ENCODE measurements at regions not wholly inside any gene's neighbourhood (a gene's known extent, or its start where the extent isn't known, plus 50 kb on each side); places are given as distances from the start of the nearest gene placed in this dataset.

GRCh38 chr18:77607087-77607486, 357.4 kb downstream of the GALR1 start:
- TF ChIP-seq CTBP1 (IDR thresholded peaks at IDR 0.05; ENCODE audit: borderline replicate concordance) (no peak), ARNT (IDR thresholded peaks at IDR 0.05) (no peak), BHLHE40 (IDR thresholded peaks at IDR 0.05; ENCODE audit: borderline replicate concordance) (no peak), PKNOX1 (IDR thresholded peaks at IDR 0.05) (no peak), TARDBP (IDR thresholded peaks at IDR 0.05) (no peak), FOXM1 (IDR thresholded peaks at IDR 0.05; ENCODE audit: borderline replicate concordance) (no peak), ELF4 (IDR thresholded peaks at IDR 0.05) (no peak), NFRKB (IDR thresholded peaks at IDR 0.05) (no peak), HDGF (IDR thresholded peaks at IDR 0.05; ENCODE audit: borderline replicate concordance) (no peak)
- ChIA-PET CTCF (no interaction called here), POLR2A (no interaction called here)
- no peak for DNase-seq (ENCODE audit: extremely low spot score)

GRCh38 chr18:77608807-77609206, 359.2 kb downstream of the GALR1 start:
- CTCF ChIA-PET: no interaction called here
- no peak for DNase-seq (ENCODE audit: extremely low spot score)
- POLR2A ChIA-PET: no interaction called here
- TF ChIP-seq TARDBP (IDR thresholded peaks at IDR 0.05) (no peak), ZNF384 (IDR thresholded peaks at IDR 0.05) (no peak), ELF4 (IDR thresholded peaks at IDR 0.05) (no peak), ARNT (IDR thresholded peaks at IDR 0.05) (no peak), PKNOX1 (IDR thresholded peaks at IDR 0.05) (no peak), HDGF (IDR thresholded peaks at IDR 0.05; ENCODE audit: borderline replicate concordance) (no peak), SUZ12 (IDR thresholded peaks at IDR 0.05) (no peak), BHLHE40 (IDR thresholded peaks at IDR 0.05; ENCODE audit: borderline replicate concordance) (no peak)

- no peak for DNase-seq (ENCODE audit: extremely low spot score)
- ChIA-PET POLR2A (no interaction called here), CTCF (no interaction called here)
- TF ChIP-seq SUZ12 (IDR thresholded peaks at IDR 0.05): no peak
- TF ChIP-seq FOXK2 (IDR thresholded peaks at IDR 0.05): no peak
- no peak for TF ChIP-seq SP1 (IDR thresholded peaks at IDR 0.05)
- no peak for TF ChIP-seq NFRKB (IDR thresholded peaks at IDR 0.05)
- no peak for TF ChIP-seq PKNOX1 (IDR thresholded peaks at IDR 0.05)
- no peak for TF ChIP-seq FOXA1 (IDR thresholded peaks at IDR 0.05)
- TF ChIP-seq ARNT (IDR thresholded peaks at IDR 0.05): no peak
- no peak for TF ChIP-seq CTBP1 (IDR thresholded peaks at IDR 0.05; ENCODE audit: borderline replicate concordance)
- TF ChIP-seq BHLHE40 (IDR thresholded peaks at IDR 0.05; ENCODE audit: borderline replicate concordance): no peak
- no peak for TF ChIP-seq L3MBTL2 (conservative IDR thresholded peaks at IDR 0.05)
- no peak for TF ChIP-seq FOXM1 (IDR thresholded peaks at IDR 0.05; ENCODE audit: borderline replicate concordance)
- TF ChIP-seq ZNF384 (IDR thresholded peaks at IDR 0.05): no peak
- TF ChIP-seq TARDBP (IDR thresholded peaks at IDR 0.05): no peak
- TF ChIP-seq HDGF (IDR thresholded peaks at IDR 0.05; ENCODE audit: borderline replicate concordance): no peak
- TF ChIP-seq ELF4 (IDR thresholded peaks at IDR 0.05): no peak
- no peak for TF ChIP-seq LEF1 (IDR thresholded peaks at IDR 0.05; ENCODE audit: borderline replicate concordance)
These were observed 368.0 kb downstream of the GALR1 start for GRCh38 chr18:77617694-77618093.

GRCh38 chr18:77619525-77619924, 369.9 kb downstream of the GALR1 start:
- CTCF ChIA-PET: no interaction called here

GRCh38 chr18:77622009-77622692, 372.5 kb downstream of the GALR1 start:
- no peak for DNase-seq (ENCODE audit: extremely low spot score)
- TF ChIP-seq HDGF (IDR thresholded peaks at IDR 0.05; ENCODE audit: borderline replicate concordance): no peak
- no peak for TF ChIP-seq CTBP1 (IDR thresholded peaks at IDR 0.05; ENCODE audit: borderline replicate concordance)
- no peak for TF ChIP-seq FOXK2 (IDR thresholded peaks at IDR 0.05)
- TF ChIP-seq FOXA1 (IDR thresholded peaks at IDR 0.05): no peak
- POLR2A ChIA-PET: no interaction called here
- CTCF ChIA-PET: no interaction called here

More at GRCh38 chr18:77619525-77619924, 369.9 kb downstream of the GALR1 start:
- DNase-seq (ENCODE audit: extremely low spot score): no peak
- POLR2A ChIA-PET: no interaction called here
- TF ChIP-seq NFRKB (IDR thresholded peaks at IDR 0.05) (no peak), FOXK2 (IDR thresholded peaks at IDR 0.05) (no peak), TARDBP (IDR thresholded peaks at IDR 0.05) (no peak), BHLHE40 (IDR thresholded peaks at IDR 0.05; ENCODE audit: borderline replicate concordance) (no peak), ARNT (IDR thresholded peaks at IDR 0.05) (no peak), L3MBTL2 (conservative IDR thresholded peaks at IDR 0.05) (no peak), FOXM1 (IDR thresholded peaks at IDR 0.05; ENCODE audit: borderline replicate concordance) (no peak), LEF1 (IDR thresholded peaks at IDR 0.05; ENCODE audit: borderline replicate concordance) (no peak), FOXA1 (IDR thresholded peaks at IDR 0.05) (no peak), SUZ12 (IDR thresholded peaks at IDR 0.05) (no peak), ELF4 (IDR thresholded peaks at IDR 0.05) (no peak), HDGF (IDR thresholded peaks at IDR 0.05; ENCODE audit: borderline replicate concordance) (no peak), CTBP1 (IDR thresholded peaks at IDR 0.05; ENCODE audit: borderline replicate concordance) (no peak), SP1 (IDR thresholded peaks at IDR 0.05) (no peak)

- CTCF ChIA-PET: no interaction called here
- POLR2A ChIA-PET: no interaction called here
- TF ChIP-seq ARNT (IDR thresholded peaks at IDR 0.05): no peak
- TF ChIP-seq BHLHE40 (IDR thresholded peaks at IDR 0.05; ENCODE audit: borderline replicate concordance): no peak
- TF ChIP-seq ELF4 (IDR thresholded peaks at IDR 0.05): no peak
- no peak for TF ChIP-seq SUZ12 (IDR thresholded peaks at IDR 0.05)
- TF ChIP-seq PKNOX1 (IDR thresholded peaks at IDR 0.05): no peak
- TF ChIP-seq CTBP1 (IDR thresholded peaks at IDR 0.05; ENCODE audit: borderline replicate concordance): no peak
- TF ChIP-seq FOXA1 (IDR thresholded peaks at IDR 0.05): no peak
- no peak for TF ChIP-seq ZNF384 (IDR thresholded peaks at IDR 0.05)
- no peak for TF ChIP-seq L3MBTL2 (conservative IDR thresholded peaks at IDR 0.05)
- no peak for TF ChIP-seq SP1 (IDR thresholded peaks at IDR 0.05)
- no peak for TF ChIP-seq FOXM1 (IDR thresholded peaks at IDR 0.05; ENCODE audit: borderline replicate concordance)
- no peak for TF ChIP-seq HDGF (IDR thresholded peaks at IDR 0.05; ENCODE audit: borderline replicate concordance)
- no peak for TF ChIP-seq FOXK2 (IDR thresholded peaks at IDR 0.05)
- no peak for TF ChIP-seq TARDBP (IDR thresholded peaks at IDR 0.05)
- no peak for TF ChIP-seq LEF1 (IDR thresholded peaks at IDR 0.05; ENCODE audit: borderline replicate concordance)
- no peak for DNase-seq (ENCODE audit: extremely low spot score)
These were observed 383.1 kb downstream of the GALR1 start for GRCh38 chr18:77632758-77633157.
